IPS DF 4.7 (cell line): ENCODE measurements at regions not wholly inside any gene's neighbourhood (a gene's known extent, or its start where the extent isn't known, plus 50 kb on each side); places are given as distances from the start of the nearest gene placed in this dataset.
"Not testable (repeated sequence)": the region's sequence is repeated elsewhere in the genome, so short reads cannot be mapped to it uniquely, and the experiment has no call there.

ENCODE experiments used
- DNase-seq: peaks from one replicate; pipeline ENCODE4 v3.0.0-alpha.2; 2013; ENCODE audit warnings: low spot score; ENCODE audit errors: extremely low read depth

DNA sequence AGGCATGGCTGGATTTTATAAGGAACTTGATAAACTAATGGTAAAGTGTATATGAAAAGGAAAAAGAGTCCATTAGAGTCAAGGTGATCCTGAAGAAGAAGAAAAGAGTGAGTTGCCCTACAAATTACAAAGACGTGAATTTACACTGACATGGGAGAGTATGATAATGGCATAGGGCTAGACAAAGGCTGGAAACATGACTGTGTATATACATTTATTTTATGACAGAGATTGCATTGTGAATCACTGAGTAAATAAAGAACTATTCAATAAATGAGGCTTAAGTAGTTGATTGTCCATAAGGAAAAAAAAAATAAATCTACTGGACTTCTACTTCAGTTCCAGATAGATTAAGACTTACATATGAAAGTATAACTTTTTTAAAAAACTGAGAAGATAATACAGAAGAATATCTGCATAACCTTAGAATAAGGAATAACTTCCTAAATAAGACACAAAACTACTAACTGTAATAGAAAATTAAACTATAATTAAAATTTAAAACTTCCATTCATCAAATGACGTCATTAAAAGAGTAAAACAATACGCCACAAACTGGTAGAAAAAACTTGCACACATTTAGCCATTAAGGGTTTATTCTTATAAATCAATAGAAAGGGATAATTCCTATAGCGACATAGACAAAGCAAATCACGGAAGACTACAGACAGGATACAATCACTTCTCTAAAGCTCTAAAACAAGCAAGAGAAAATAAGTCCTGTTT, 278.5 kb downstream of the NOVA1 start:
- no peak for DNase-seq

DNA sequence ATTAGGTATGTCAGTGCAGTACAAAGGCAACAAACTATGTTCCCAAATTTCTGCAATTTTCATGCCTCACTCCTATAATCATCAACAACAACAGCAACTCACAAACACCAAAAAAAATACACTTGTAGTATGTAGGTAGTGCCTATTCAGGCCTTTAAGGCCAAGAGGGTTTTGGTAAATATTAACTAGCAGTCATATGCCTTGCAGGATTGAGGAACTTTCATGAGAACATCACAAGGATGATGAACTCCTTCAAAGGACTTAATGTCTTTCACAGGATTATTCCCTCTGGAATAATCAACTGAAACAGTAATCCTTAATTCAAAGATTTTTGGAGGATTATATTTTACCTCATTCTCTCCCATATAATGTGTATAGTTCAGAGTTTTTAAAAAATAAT, 293.8 kb downstream of the NOVA1 start:
- no peak for DNase-seq

GRCh38 chr14:26293909-26294308, 303.9 kb downstream of the NOVA1 start:
- DNase-seq: no peak

GRCh38 chr14:26289891-26290486, 307.8 kb downstream of the NOVA1 start:
- DNase-seq: no peak

DNA sequence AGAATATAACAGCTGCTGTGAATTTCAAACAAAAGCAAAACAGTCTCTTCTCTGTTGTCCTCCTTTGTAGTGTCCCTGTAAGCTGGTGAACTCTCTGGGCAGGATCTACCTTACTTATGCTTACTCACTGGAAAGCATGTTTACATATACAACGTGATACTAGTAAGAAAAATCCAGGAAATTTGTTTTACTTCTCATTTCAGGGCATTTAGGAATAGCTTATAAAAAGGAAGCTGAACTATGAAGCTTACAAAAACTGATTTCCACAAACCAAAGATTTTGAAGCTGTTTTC, 311.0 kb downstream of the NOVA1 start:
- DNase-seq: no peak

DNA sequence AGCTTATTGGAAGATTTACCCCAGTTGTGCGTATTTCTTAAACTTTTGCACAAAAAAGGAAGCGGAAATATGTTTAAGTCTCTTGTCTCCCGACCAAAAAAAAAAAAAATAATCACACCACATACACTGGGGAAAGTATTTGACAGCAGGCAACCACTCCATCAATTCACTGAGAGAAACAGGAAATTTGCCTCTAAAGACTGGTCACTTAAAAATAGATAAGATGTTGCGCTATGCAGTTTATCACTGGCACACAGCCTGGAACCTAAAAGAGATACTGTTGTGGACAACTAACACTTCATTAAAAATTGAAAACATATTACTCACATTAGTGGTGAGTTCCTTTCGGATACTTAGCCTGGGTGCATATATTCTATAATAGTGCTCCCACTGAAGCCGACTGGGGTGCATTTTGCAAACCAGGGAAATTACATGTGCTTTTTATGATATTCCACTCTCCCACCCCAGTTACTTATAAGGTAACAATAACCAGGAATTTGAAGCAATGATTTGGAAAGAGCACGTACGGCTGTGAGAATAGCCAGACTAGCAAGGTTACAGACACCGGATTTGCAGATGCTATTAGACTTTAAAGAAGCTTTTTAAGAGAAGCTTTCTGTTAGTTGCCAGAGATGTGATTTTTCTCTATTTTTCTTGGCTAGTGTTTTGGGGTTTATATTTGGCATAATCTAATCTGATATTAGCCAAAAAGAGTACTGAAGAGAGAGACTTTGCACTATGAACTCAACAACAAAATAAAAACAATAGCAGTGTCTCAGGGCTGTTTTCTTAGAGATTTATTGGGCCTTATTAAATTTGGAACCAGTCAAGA, 311.5 kb downstream of the NOVA1 start:
- DNase-seq: no peak

- DNase-seq: no peak
Measured at GRCh38 chr14:26282578-26282977, 315.3 kb downstream of the NOVA1 start.

DNA sequence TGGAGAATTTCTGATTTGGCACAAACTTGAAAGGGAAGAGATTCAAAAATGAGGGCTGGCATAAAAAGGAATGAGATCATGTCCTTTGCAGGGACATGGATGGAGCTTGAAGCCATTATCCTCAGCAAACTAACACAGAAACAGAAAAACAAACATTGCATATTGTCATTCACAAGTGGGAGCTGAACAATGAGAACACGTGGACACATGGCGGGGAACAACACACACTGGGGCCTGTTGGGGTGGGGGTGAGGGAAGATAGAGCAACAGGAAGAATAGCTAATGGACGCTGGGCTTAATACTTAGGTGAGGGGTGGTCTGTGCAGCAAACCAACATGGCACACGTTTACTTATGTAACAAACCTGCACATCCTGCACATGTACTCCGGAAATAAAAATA, 315.8 kb downstream of the NOVA1 start:
- DNase-seq: not testable (repeated sequence)

DNA sequence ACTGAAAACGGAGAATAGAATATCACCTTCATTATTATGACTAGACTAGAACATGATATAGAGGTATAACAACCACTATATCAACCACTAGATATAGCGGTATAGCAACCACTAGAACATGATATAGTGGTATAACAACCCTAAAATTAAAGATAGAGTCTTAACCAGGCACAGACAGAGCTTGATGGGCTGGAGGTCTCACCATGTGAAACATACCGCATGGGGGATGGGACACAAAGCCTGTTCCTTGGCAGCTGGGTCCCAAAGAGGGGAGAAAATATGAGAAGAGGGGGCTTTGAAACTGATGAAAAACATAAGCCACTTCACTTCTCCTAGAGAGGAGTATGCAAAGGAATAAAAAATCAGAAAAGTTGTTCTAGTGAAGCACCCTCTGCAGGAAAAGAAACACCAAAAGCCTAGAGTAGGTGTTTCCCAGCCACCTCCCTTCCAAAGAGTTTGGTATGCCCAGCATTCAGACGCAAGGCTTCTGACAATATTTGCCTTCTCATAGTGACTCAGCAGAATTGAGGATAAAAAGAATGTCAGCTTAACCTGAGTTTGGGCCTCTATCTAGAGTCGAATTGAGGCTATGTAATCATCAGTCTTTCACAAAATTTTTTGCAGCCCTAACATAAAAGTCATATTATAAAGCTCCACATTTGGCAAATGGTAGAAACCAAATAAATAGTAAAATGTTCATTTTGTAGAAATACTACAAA, 316.4 kb downstream of the NOVA1 start:
- no peak for DNase-seq

- peak; percentile 28 for DNase-seq
Measured at GRCh38 chr14:26276757-26277156, 321.1 kb downstream of the NOVA1 start.

DNA sequence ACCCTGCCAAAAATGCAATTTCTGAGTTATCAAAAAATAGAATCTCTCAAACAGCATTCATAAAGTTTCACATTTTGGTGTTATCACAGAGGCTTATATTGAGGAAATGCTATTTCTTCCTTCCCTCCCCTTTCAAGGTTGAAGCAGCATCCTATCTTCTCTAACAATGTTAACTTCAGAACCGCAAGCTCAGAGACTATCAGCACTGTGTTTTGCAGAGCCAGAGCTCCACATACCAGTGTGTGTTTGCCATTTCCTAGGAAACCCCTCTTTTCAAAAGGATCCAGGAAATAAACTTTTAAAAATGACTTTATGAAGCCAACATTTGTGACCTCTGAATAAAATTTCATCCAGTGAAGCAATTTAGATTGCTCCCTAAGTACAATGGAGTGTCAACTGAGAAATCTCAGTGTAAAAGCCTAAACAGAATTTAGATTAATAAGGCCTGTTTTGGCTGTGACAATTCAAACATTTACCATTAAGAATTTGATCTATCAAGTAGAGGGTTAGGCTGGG, 332.6 kb downstream of the NOVA1 start:
- DNase-seq: no peak

DNA sequence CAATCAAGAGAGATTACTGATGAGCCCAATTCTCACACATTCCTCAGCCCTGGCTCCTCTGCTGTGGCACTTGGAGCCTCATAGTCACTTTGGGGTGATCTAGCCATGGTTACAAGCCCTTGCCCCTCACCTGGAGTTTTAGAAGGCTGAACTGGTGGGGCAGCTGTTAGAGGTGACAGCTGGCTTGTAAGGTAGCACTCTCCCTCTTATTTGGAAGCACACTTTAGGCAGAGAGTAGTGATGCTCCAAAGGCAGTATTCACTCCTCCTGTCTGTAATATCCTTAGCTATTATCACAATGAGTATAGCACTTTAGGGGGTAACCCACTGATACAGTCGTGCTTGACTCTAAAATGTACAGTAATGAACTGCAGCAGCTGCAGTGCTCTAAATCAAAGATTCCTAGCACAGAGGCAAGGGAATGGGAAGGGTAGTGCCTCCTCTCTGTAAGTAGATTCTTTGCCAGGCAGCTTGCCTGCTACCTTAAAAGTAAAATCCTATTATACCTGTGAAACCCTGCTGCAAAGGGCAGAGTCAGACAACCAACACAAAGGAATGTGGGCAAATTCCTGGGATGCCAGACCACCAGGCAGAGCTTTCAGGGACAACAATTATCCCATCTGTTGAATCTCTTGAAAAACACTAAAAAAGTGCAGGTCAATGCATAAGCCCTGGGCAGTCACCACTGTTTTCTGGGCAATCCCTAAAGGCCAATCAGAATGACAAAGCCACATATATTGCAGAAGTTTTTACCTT, 336.3 kb downstream of the NOVA1 start:
- DNase-seq: no peak

GRCh38 chr14:26255213-26255612, 342.6 kb downstream of the NOVA1 start:
- no peak for DNase-seq

- no peak for DNase-seq
Measured at GRCh38 chr14:26252176-26252575, 345.7 kb downstream of the NOVA1 start.

DNA sequence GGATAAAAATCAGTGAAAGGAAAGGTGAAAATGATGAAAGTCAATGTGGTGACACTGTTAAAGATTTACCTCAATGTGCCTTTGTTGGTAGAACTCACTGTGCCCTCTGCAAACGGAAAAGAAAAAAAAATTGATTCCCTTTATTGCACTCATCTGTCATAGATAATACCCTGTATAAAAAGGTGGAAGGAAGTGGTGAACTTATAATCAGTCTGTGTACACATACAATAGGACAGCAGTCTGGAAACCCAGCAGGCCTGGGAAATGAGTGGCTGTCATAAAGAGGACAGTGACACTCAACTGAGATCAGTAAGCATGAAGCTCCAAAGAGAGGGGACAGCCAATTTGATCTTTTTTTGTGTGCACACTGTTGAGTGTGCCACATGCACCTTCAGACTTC, 364.7 kb downstream of the NOVA1 start:
- no peak for DNase-seq

GRCh38 chr14:26218861-26219260, 379.0 kb downstream of the NOVA1 start:
- no peak for DNase-seq

DNA sequence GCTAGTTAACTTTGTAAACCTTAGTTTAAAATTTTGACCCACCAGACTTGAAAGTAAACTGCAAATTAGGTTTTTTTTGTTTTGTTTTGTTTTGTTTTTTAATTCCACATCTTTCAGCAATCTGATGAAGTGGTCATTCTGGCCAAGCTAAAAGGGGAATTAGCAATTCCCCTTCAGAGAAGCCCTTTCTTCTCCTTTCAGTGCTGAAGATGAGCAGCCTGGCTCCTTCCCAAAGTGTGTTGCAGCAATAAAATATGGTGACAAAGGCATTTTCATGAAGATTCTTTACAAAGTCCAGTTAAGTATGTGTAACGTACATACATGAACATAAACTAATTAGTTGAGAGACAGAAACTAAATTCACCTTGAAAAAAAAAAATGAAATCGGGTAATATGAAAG, 380.1 kb downstream of the NOVA1 start:
- no peak for DNase-seq

GRCh38 chr14:26216786-26217185, 381.0 kb downstream of the NOVA1 start:
- DNase-seq: no peak

- no peak for DNase-seq
Measured at GRCh38 chr14:26213846-26214575, 383.8 kb downstream of the NOVA1 start.

- no peak for DNase-seq
Measured at GRCh38 chr14:26209699-26210098, 388.1 kb downstream of the NOVA1 start.
